HCT116 (cell line): ENCODE measurements at regions not wholly inside any gene's neighbourhood (a gene's known extent, or its start where the extent isn't known, plus 50 kb on each side); places are given as distances from the start of the nearest gene placed in this dataset.
"Not testable (repeated sequence)": the region's sequence is repeated elsewhere in the genome, so short reads cannot be mapped to it uniquely, and the experiment has no call there.

Experiments used
- ATAC-seq: fragments of 200-7000 bp; cut with Tn5 transposase; 2 replicates; pipeline ENCODE4 v1.9.1; 2020; ENCODE audit warnings: mild to moderate bottlenecking, moderate library complexity
- BruUV-seq: library from RNA; stranded (reverse); fragments of 400-500 nt; replicated peaks from 2 replicates; lab custom pipeline; 2021; lab: Mats Ljungman, UMichigan
- CTCF ChIA-PET: fragments of 300-600 bp; sonication (Branson Sonifier 250); formaldehyde crosslinking; loops from one replicate; lab custom pipeline; 2021; ENCODE audit warnings: antibody characterized with exemption; lab: Charles Lee
- POLR2A ChIA-PET: fragments of 300-600, 350-600 bp; sonication (Branson Sonifier 250); formaldehyde crosslinking; loops from one replicate; lab custom pipeline; 2021; ENCODE audit warnings: antibody characterized with exemption; lab: Charles Lee
- RAD21 ChIA-PET, 2 experiments: fragments of 300-600 bp; sonication (Branson Sonifier 250); formaldehyde crosslinking; loops; one replicate each; lab custom pipeline; 2023; ENCODE audit warnings: low total read pairs in 2 of 2; ENCODE audit not compliant: uncharacterized antibody in 2 of 2, unreplicated experiment in 2 of 2, low non-redundant PET in 1 of 2; lab: Charles Lee
- DNase-seq: peaks from one replicate; pipeline ENCODE4 v3.0.0-alpha.2; 2010; ENCODE audit warnings: low read depth, low spot score
- H2AFZ ChIP-seq: fragments of 200-600 bp; shearing (Covaris generic), sonication (generic); 2 replicates; pipeline ENCODE4 v1.6.1; 2017; ENCODE audit warnings: low read depth, mixed run types, mixed read lengths, antibody characterized with exemption, low read length; ENCODE audit not compliant: poor library complexity, severe bottlenecking
- H3K27ac ChIP-seq: 2 replicates; pipeline ENCODE4 v1.5.1; 2012; ENCODE audit warnings: low read depth, low read length
- H3K27me3 ChIP-seq: fragments of 200-600 bp; sonication (generic); 2 replicates; pipeline ENCODE4 v1.6.1; 2016; ENCODE audit warnings: mixed run types, low read length, mixed read lengths; ENCODE audit not compliant: insufficient read depth
- H3K36me3 ChIP-seq, 2 experiments: fragments of 200-500 bp in 1 of 2; fragments of 200-600 bp in 1 of 2; sonication (Bioruptor generic) in 1 of 2; sonication (generic) in 1 of 2; 2 replicates each; pipeline versions ENCODE4 v1.5.1 to v1.6.1; 2014 to 2016; ENCODE audit warnings: low read length in 2 of 2, inconsistent platforms in 1 of 2, mixed read lengths in 1 of 2, mixed run types in 1 of 2; ENCODE audit not compliant: insufficient read depth in 2 of 2, control insufficient read depth in 1 of 2
- H3K4me1 ChIP-seq, 2 experiments: fragments of 200-600 bp in 1 of 2; sonication (generic) in 1 of 2; 2 replicates each; pipeline versions ENCODE4 v1.5.1 to v1.6.1; 2012 to 2017; ENCODE audit warnings: low read length in 2 of 2, inconsistent platforms in 1 of 2, mild to moderate bottlenecking in 1 of 2, mixed read lengths in 1 of 2, mixed run types in 1 of 2, moderate library complexity in 1 of 2; ENCODE audit not compliant: insufficient read depth in 2 of 2, control insufficient read depth in 1 of 2
- H3K4me2 ChIP-seq: fragments of 200-600 bp; sonication (generic); 2 replicates; pipeline ENCODE4 v1.6.1; 2017; ENCODE audit warnings: mixed run types, low read length, mixed read lengths
- H3K4me3 ChIP-seq, 2 experiments: fragments of 200-600 bp in 1 of 2; sonication (generic) in 1 of 2; replicated peaks in 1 of 2; 2 replicates each; pipeline ENCODE4 v1.5.1; 2011 to 2016; ENCODE audit warnings: low read length in 2 of 2, control low read depth in 1 of 2, low read depth in 1 of 2, mild to moderate bottlenecking in 1 of 2, mixed read lengths in 1 of 2, mixed run types in 1 of 2
- H3K79me2 ChIP-seq: fragments of 200-600 bp; sonication (generic); 2 replicates; pipeline ENCODE4 v1.6.1; 2017; ENCODE audit warnings: mild to moderate bottlenecking, mixed run types, low read length, moderate library complexity, mixed read lengths; ENCODE audit not compliant: insufficient read depth
- H3K9ac ChIP-seq: fragments of 200-600 bp; sonication (generic); 2 replicates; pipeline ENCODE4 v1.6.1; 2016; ENCODE audit warnings: low read length, mixed read lengths
- H3K9me2 ChIP-seq: fragments of 200-600 bp; sonication (generic), shearing (Covaris generic); 2 replicates; pipeline ENCODE4 v1.6.1; 2017; ENCODE audit warnings: mixed run types, mild to moderate bottlenecking, moderate library complexity; ENCODE audit not compliant: insufficient read depth
- H3K9me3 ChIP-seq, 2 experiments: fragments of 200-500 bp in 1 of 2; fragments of 200-600 bp in 1 of 2; sonication (Bioruptor generic) in 1 of 2; sonication (generic) in 1 of 2; 2 replicates each; pipeline ENCODE4 v1.6.1; 2014 to 2017; ENCODE audit warnings: low read length in 2 of 2, mixed read lengths in 2 of 2, inconsistent platforms in 1 of 2, low read depth in 1 of 2, mild to moderate bottlenecking in 1 of 2, mixed run types in 1 of 2, moderate library complexity in 1 of 2; ENCODE audit not compliant: control insufficient read depth in 1 of 2, insufficient read depth in 1 of 2
- H4K20me1 ChIP-seq: fragments of 200-600 bp; sonication (generic), shearing (Covaris generic); 2 replicates; pipeline ENCODE4 v1.6.1; 2017; ENCODE audit warnings: mixed run types, mild to moderate bottlenecking, moderate library complexity; ENCODE audit not compliant: insufficient read depth
- CEBPB ChIP-seq: IDR thresholded peaks from 2 replicates; pipeline ENCODE4 v1.6.1; 2012; ENCODE audit warnings: low read depth
- EGR1 ChIP-seq: IDR thresholded peaks from 2 replicates; pipeline ENCODE4 v1.6.1; 2012; ENCODE audit warnings: low read depth
- POLR2AphosphoS5 ChIP-seq: IDR thresholded peaks from 2 replicates; pipeline ENCODE4 v1.6.1; 2011; ENCODE audit warnings: mild to moderate bottlenecking, low read depth, low read length, moderate library complexity
- SP1 ChIP-seq: IDR thresholded peaks from 2 replicates; pipeline ENCODE4 v1.6.1; 2012; ENCODE audit warnings: low read depth
- intact Hi-C: fragments of 100-400 bp; cut with micrococcal nuclease; formaldehyde crosslinking; loops from 2 replicates; pipeline ENCODE4 v1.10.0; 2022
- TF ChIP-seq, protein P1 (sequence below), 3 experiments: fragments of 200-600 bp in 1 of 3; sonication (generic) in 1 of 3; IDR thresholded peaks in 2 of 3; conservative IDR thresholded peaks in 1 of 3; 2 replicates each; pipeline ENCODE4 v1.5.1; 2012 to 2017; ENCODE audit warnings: low read depth in 2 of 3, low read length in 2 of 3, antibody characterized with exemption in 1 of 3, borderline replicate concordance in 1 of 3, control low read depth in 1 of 3, mild to moderate bottlenecking in 1 of 3, mixed read lengths in 1 of 3, mixed run types in 1 of 3, moderate library complexity in 1 of 3; ENCODE audit not compliant: insufficient read depth in 1 of 3

DNA sequence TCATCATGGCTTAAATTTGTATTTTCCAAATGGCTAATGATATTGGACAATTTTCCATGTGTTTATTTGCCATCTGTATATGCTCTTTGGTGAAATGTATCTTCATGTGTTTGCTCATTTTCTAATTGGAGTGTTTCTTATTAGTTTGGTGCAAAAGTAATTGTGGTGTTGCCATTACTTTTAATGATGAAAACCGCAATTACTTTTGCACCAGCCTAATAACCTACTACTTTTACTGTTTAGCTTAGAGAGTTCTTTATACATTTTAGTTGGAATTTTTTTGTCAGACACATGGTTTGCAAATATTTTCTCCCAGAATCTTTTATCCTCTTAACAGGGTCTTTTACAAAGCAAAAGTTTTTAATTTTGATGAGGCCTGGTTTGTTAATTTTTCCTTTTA lies 141.0 kb upstream of the AGTR1 start:
- H2AFZ ChIP-seq: no peak overlapping the region
- no peaks in the 10 kb centered on the region for H3K9me3 ChIP-seq
- RAD21 ChIA-PET: no interaction called here
- no peaks in the 10 kb centered on the region for H3K4me1 ChIP-seq
- POLR2A ChIA-PET: no interaction called here
- no peaks in the 10 kb centered on the region for H4K20me1 ChIP-seq
- H3K27me3 ChIP-seq: no peaks in the 10 kb centered on the region
- TF ChIP-seq POLR2AphosphoS5: no peak
- no peak for TF ChIP-seq SP1
- TF ChIP-seq, protein P1, sequence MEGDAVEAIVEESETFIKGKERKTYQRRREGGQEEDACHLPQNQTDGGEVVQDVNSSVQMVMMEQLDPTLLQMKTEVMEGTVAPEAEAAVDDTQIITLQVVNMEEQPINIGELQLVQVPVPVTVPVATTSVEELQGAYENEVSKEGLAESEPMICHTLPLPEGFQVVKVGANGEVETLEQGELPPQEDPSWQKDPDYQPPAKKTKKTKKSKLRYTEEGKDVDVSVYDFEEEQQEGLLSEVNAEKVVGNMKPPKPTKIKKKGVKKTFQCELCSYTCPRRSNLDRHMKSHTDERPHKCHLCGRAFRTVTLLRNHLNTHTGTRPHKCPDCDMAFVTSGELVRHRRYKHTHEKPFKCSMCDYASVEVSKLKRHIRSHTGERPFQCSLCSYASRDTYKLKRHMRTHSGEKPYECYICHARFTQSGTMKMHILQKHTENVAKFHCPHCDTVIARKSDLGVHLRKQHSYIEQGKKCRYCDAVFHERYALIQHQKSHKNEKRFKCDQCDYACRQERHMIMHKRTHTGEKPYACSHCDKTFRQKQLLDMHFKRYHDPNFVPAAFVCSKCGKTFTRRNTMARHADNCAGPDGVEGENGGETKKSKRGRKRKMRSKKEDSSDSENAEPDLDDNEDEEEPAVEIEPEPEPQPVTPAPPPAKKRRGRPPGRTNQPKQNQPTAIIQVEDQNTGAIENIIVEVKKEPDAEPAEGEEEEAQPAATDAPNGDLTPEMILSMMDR (IDR thresholded peaks at IDR 0.05 in 2 of 3, conservative IDR thresholded peaks at IDR 0.05 in 1 of 3; ENCODE audit: borderline replicate concordance in 1 of 3, insufficient read depth in 1 of 3, low read depth in 2 of 3, low read length in 2 of 3): no peak
- TF ChIP-seq EGR1: no peak
- TF ChIP-seq CEBPB: no peak
- H3K36me3 ChIP-seq: no peaks in the 10 kb centered on the region
- CTCF ChIA-PET: no interaction called here
- no TSS peak for BruUV-seq
- intact Hi-C loops: no loop called here
- no peak overlapping the region for H3K9ac ChIP-seq
- ATAC-seq: no peak
- no peak overlapping the region for H3K4me3 ChIP-seq
- H3K79me2 ChIP-seq: no peaks in the 10 kb centered on the region
- no peak overlapping the region for H3K27ac ChIP-seq
- H3K4me2 ChIP-seq: no peak overlapping the region
- H3K9me2 ChIP-seq: no peaks in the 10 kb centered on the region
- no peak for DNase-seq

DNA sequence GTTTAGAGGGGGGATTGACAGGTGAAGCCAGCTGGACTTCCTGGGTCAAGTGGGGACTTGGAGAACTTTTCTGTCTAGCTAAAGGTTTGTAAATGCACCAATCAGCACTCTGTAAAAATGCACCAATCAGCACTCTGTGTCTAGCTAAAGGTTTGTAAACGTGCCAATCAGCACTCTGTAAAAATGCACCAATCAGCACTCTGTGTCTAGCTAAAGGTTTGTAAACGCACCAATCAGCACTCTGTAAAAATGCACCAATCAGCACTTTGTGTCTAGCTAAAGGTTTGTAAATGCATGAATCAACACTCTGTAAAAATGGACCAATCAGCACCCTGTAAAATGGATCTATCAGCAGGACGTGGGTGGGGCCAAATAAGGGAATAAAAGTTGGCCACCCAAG lies 120.1 kb upstream of the AGTR1 start:
- POLR2A ChIA-PET, H3K9me2 ChIP-seq, H3K4me2 ChIP-seq, H2AFZ ChIP-seq, H3K9ac ChIP-seq, H3K4me1 ChIP-seq, intact Hi-C loops, H3K27me3 ChIP-seq, BruUV-seq, H4K20me1 ChIP-seq, DNase-seq, ATAC-seq, H3K27ac ChIP-seq, H3K4me3 ChIP-seq, RAD21 ChIA-PET, H3K79me2 ChIP-seq, CTCF ChIA-PET, H3K9me3 ChIP-seq, H3K36me3 ChIP-seq: not testable (repeated sequence)
